ENCODE measurements at regions not wholly inside any gene's neighbourhood (a gene's known extent, or its start where the extent isn't known, plus 50 kb on each side); places are given as distances from the start of the nearest gene placed in this dataset.

GRCh38 chr16:5865236-5865635, 767.6 kb upstream of the EEF2KMT start:
- no peak for TF ChIP-seq MAX (IDR thresholded peaks at IDR 0.05; ENCODE audit: low read depth, low read length)
- TF ChIP-seq MYC (IDR thresholded peaks at IDR 0.05; ENCODE audit: low read depth, low read length) = no peak
- TF ChIP-seq POLR2A (IDR thresholded peaks at IDR 0.05; ENCODE audit: extremely low read depth, insufficient read length) = no peak
- TF ChIP-seq CTCF (IDR thresholded peaks at IDR 0.05; ENCODE audit: low read depth, low read length) = no peak
- DNase-seq (ENCODE audit: low read depth) = no peak
- H3K4me3 ChIP-seq (ENCODE audit: low read depth, low read length) = no peak overlapping the region

GRCh38 chr16:5863071-5863606, 765.5 kb upstream of the EEF2KMT start:
- no peak overlapping the region for H3K4me3 ChIP-seq (ENCODE audit: low read depth, low read length)
- TF ChIP-seq MYC (IDR thresholded peaks at IDR 0.05; ENCODE audit: low read depth, low read length) (no peak), MAX (IDR thresholded peaks at IDR 0.05; ENCODE audit: low read depth, low read length) (no peak)
- no peak for DNase-seq (ENCODE audit: low read depth)

- no peak for TF ChIP-seq MAX (IDR thresholded peaks at IDR 0.05; ENCODE audit: low read depth, low read length)
- no peak for TF ChIP-seq MYC (IDR thresholded peaks at IDR 0.05; ENCODE audit: low read depth, low read length)
- TF ChIP-seq POLR2A (IDR thresholded peaks at IDR 0.05; ENCODE audit: extremely low read depth, insufficient read length) = no peak
- no peak for TF ChIP-seq CTCF (IDR thresholded peaks at IDR 0.05; ENCODE audit: low read depth, low read length)
- DNase-seq (ENCODE audit: low read depth) = no peak
- H3K4me3 ChIP-seq (ENCODE audit: low read depth, low read length) = no peak overlapping the region
Observed at GRCh38 chr16:5862103-5862840, 764.7 kb upstream of the EEF2KMT start.

GRCh38 chr16:5861241-5861640, 763.6 kb upstream of the EEF2KMT start:
- no peak for TF ChIP-seq CTCF (IDR thresholded peaks at IDR 0.05; ENCODE audit: low read depth, low read length)
- no peak for TF ChIP-seq MAX (IDR thresholded peaks at IDR 0.05; ENCODE audit: low read depth, low read length)
- TF ChIP-seq POLR2A (IDR thresholded peaks at IDR 0.05; ENCODE audit: extremely low read depth, insufficient read length) = no peak
- no peak for TF ChIP-seq MYC (IDR thresholded peaks at IDR 0.05; ENCODE audit: low read depth, low read length)
- no peak overlapping the region for H3K4me3 ChIP-seq (ENCODE audit: low read depth, low read length)
- no peak for DNase-seq (ENCODE audit: low read depth)

- DNase-seq (ENCODE audit: low read depth) = no peak
- TF ChIP-seq POLR2A (IDR thresholded peaks at IDR 0.05; ENCODE audit: extremely low read depth, insufficient read length) (no peak), MAX (IDR thresholded peaks at IDR 0.05; ENCODE audit: low read depth, low read length) (no peak), MYC (IDR thresholded peaks at IDR 0.05; ENCODE audit: low read depth, low read length) (no peak)
- H3K4me3 ChIP-seq (ENCODE audit: low read depth, low read length) = no peak overlapping the region
Observed at GRCh38 chr16:5858180-5858579, 760.6 kb upstream of the EEF2KMT start.

GRCh38 chr16:5854027-5854426, 756.4 kb upstream of the EEF2KMT start:
- no peak for TF ChIP-seq MAX (IDR thresholded peaks at IDR 0.05; ENCODE audit: low read depth, low read length)
- no peak for TF ChIP-seq CTCF (IDR thresholded peaks at IDR 0.05; ENCODE audit: low read depth, low read length)
- no peak for TF ChIP-seq POLR2A (IDR thresholded peaks at IDR 0.05; ENCODE audit: extremely low read depth, insufficient read length)
- TF ChIP-seq MYC (IDR thresholded peaks at IDR 0.05; ENCODE audit: low read depth, low read length) = no peak
- no peak for DNase-seq (ENCODE audit: low read depth)
- no peak overlapping the region for H3K4me3 ChIP-seq (ENCODE audit: low read depth, low read length)
